Keratinocyte (primary cell): ENCODE measurements at regions not wholly inside any gene's neighbourhood (a gene's known extent, or its start where the extent isn't known, plus 50 kb on each side); places are given as distances from the start of the nearest gene placed in this dataset.

ENCODE experiments used
- DNase-seq: peaks from one replicate; pipeline ENCODE4 v3.0.0-alpha.2; 2011; ENCODE audit warnings: low read depth, missing footprints, low spot score
- FAIRE-seq: peaks from 2 replicates; lab custom pipeline; 2011; peaks lifted over from hg19 to GRCh38; lab: Jason Lieb, UNC
- H2AFZ ChIP-seq: 2 replicates; pipeline ENCODE4 v1.6.0; 2012; ENCODE audit warnings: low read length, control low read depth, inconsistent platforms; ENCODE audit not compliant: control insufficient read depth
- H3K27ac ChIP-seq: 2 replicates; pipeline ENCODE4 v1.5.1; 2011; ENCODE audit warnings: low read length; ENCODE audit not compliant: control insufficient read depth, insufficient read depth
- H3K27me3 ChIP-seq: 3 replicates; pipeline ENCODE4 v1.6.0; 2011; ENCODE audit warnings: low read length; ENCODE audit not compliant: control insufficient read depth, insufficient read depth; ENCODE audit errors: extremely low read depth
- H3K36me3 ChIP-seq, 2 experiments: 2 replicates in 1 of 2; 3 replicates in 1 of 2; pipeline ENCODE4 v1.5.1; 2011; ENCODE audit warnings: low read length in 2 of 2, mild to moderate bottlenecking in 1 of 2; ENCODE audit not compliant: control insufficient read depth in 2 of 2, insufficient read depth in 2 of 2; ENCODE audit errors: extremely low read depth in 1 of 2
- H3K4me1 ChIP-seq: 3 replicates; pipeline ENCODE4 v1.5.1; 2011; ENCODE audit warnings: low read length; ENCODE audit not compliant: control insufficient read depth, insufficient read depth; ENCODE audit errors: extremely low read depth
- H3K4me2 ChIP-seq: 3 replicates; pipeline ENCODE4 v1.6.0; 2011; ENCODE audit warnings: low read depth, low read length; ENCODE audit not compliant: control insufficient read depth, insufficient read depth; ENCODE audit errors: extremely low read depth
- H3K4me3 ChIP-seq, 3 experiments: fragments of 200-600 bp in 1 of 3; sonication (generic) in 1 of 3; 2 replicates in 2 of 3; 3 replicates in 1 of 3; pipeline ENCODE4 v1.5.1; 2011 to 2016; ENCODE audit warnings: low read length in 3 of 3, mild to moderate bottlenecking in 3 of 3, control low read depth in 2 of 3, inconsistent platforms in 1 of 3, low read depth in 1 of 3, mixed read lengths in 1 of 3, mixed run types in 1 of 3, moderate library complexity in 1 of 3; ENCODE audit not compliant: control insufficient read depth in 2 of 3, insufficient read depth in 2 of 3; ENCODE audit errors: extremely low read depth in 1 of 3
- H3K79me2 ChIP-seq: 2 replicates; pipeline ENCODE4 v1.6.0; 2012; ENCODE audit warnings: low read length; ENCODE audit not compliant: control insufficient read depth, insufficient read depth
- H3K9ac ChIP-seq: 3 replicates; pipeline ENCODE4 v1.6.0; 2011; ENCODE audit warnings: low read length; ENCODE audit not compliant: control insufficient read depth, insufficient read depth; ENCODE audit errors: extremely low read depth
- H3K9me1 ChIP-seq: 3 replicates; pipeline ENCODE4 v1.6.0; 2011; ENCODE audit warnings: low read length; ENCODE audit not compliant: control insufficient read depth, insufficient read depth; ENCODE audit errors: extremely low read depth
- H3K9me3 ChIP-seq: 2 replicates; pipeline ENCODE4 v1.5.1; 2012; ENCODE audit warnings: low read depth, low read length; ENCODE audit not compliant: control insufficient read depth
- H4K20me1 ChIP-seq: 3 replicates; pipeline ENCODE4 v1.6.0; 2011; ENCODE audit warnings: low read length; ENCODE audit not compliant: control insufficient read depth, insufficient read depth; ENCODE audit errors: extremely low read depth
- EZH2 ChIP-seq: IDR thresholded peaks from one replicate; pipeline ENCODE4 v1.6.1; 2012; ENCODE audit warnings: inconsistent platforms, mild to moderate bottlenecking, low read length, moderate library complexity
- dilution Hi-C: fragments of 300-500 bp; cut with MboI; formaldehyde crosslinking; loops from one replicate; pipeline ENCODE4 v1.7.0; 2020; ENCODE audit warnings: low sequenced_read_pairs; ENCODE audit not compliant: extremely low pct_ligation_motif_present
- TF ChIP-seq, protein P1 (sequence below), 3 experiments: IDR thresholded peaks in 1 of 3; conservative IDR thresholded peaks in 1 of 3; optimal IDR thresholded peaks in 1 of 3; 2 replicates in 2 of 3; 3 replicates in 1 of 3; pipeline versions ENCODE3 to v1.5.1; 2011; ENCODE audit warnings: low read length in 3 of 3, mild to moderate bottlenecking in 3 of 3, moderate library complexity in 2 of 3, control low read depth in 1 of 3, inconsistent platforms in 1 of 3; ENCODE audit not compliant: insufficient read depth in 2 of 3; ENCODE audit errors: extremely low read depth in 1 of 3

DNA sequence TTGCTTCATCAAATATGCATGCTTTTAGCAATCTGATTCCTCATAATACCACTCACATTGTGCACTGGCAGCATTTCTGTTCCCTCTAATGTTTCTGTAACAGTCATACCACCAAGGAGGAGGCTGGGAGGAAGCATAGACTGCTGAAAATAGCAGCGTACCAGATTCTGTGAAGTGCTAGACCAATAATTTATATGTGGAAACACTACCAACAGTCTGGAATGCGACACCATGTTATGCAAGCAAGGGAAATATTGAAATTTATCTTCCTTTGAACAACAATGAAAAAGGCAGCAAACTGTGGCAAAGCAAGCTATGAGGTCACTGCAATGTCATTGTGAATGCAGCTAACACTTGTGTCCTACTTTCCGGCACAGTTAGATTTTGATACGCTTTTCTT, 1388.0 kb downstream of the EFNB2 start:
- H3K9me1 ChIP-seq = no peaks in the 10 kb centered on the region
- no peak overlapping the region for H3K4me2 ChIP-seq
- no peaks in the 10 kb centered on the region for H3K9me3 ChIP-seq
- no peak for FAIRE-seq
- no peak overlapping the region for H3K27ac ChIP-seq
- H3K79me2 ChIP-seq = no peaks in the 10 kb centered on the region
- no peak overlapping the region for H2AFZ ChIP-seq
- no peaks in the 10 kb centered on the region for H3K27me3 ChIP-seq
- no peaks in the 10 kb centered on the region for H3K4me1 ChIP-seq
- no peak for DNase-seq
- H3K9ac ChIP-seq = no peak overlapping the region
- H3K36me3 ChIP-seq = no peaks in the 10 kb centered on the region
- H4K20me1 ChIP-seq = no peaks in the 10 kb centered on the region
- H3K4me3 ChIP-seq = no peak overlapping the region
- dilution Hi-C loops = no loop called here
- TF ChIP-seq, protein P1, sequence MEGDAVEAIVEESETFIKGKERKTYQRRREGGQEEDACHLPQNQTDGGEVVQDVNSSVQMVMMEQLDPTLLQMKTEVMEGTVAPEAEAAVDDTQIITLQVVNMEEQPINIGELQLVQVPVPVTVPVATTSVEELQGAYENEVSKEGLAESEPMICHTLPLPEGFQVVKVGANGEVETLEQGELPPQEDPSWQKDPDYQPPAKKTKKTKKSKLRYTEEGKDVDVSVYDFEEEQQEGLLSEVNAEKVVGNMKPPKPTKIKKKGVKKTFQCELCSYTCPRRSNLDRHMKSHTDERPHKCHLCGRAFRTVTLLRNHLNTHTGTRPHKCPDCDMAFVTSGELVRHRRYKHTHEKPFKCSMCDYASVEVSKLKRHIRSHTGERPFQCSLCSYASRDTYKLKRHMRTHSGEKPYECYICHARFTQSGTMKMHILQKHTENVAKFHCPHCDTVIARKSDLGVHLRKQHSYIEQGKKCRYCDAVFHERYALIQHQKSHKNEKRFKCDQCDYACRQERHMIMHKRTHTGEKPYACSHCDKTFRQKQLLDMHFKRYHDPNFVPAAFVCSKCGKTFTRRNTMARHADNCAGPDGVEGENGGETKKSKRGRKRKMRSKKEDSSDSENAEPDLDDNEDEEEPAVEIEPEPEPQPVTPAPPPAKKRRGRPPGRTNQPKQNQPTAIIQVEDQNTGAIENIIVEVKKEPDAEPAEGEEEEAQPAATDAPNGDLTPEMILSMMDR (optimal IDR thresholded peaks at IDR 0.05 in 1 of 3, IDR thresholded peaks at IDR 0.05 in 1 of 3, conservative IDR thresholded peaks at IDR 0.05 in 1 of 3; ENCODE audit: extremely low read depth in 1 of 3, insufficient read depth in 2 of 3, low read length in 3 of 3) = no peak
- no peak for TF ChIP-seq EZH2

- Histone ChIP-seq H3K4me1 (no peaks in the 10 kb centered on the region), H3K4me2 (no peak overlapping the region), H4K20me1 (no peaks in the 10 kb centered on the region), H3K9me1 (no peaks in the 10 kb centered on the region), H3K79me2 (no peaks in the 10 kb centered on the region), H3K27ac (no peak overlapping the region), H3K4me3 (no peak overlapping the region), H2AFZ (no peak overlapping the region), H3K9ac (no peak overlapping the region), H3K9me3 (no peaks in the 10 kb centered on the region), H3K36me3 (no peaks in the 10 kb centered on the region), H3K27me3 (no peaks in the 10 kb centered on the region)
- no peak for TF ChIP-seq EZH2
- TF ChIP-seq, protein P1 (optimal IDR thresholded peaks at IDR 0.05 in 1 of 3, IDR thresholded peaks at IDR 0.05 in 1 of 3, conservative IDR thresholded peaks at IDR 0.05 in 1 of 3; ENCODE audit: extremely low read depth in 1 of 3, insufficient read depth in 2 of 3, low read length in 3 of 3) = no peak
- FAIRE-seq (no peak), DNase-seq (no peak)
- dilution Hi-C loops = no loop called here
These were observed 1390.5 kb downstream of the EFNB2 start for GRCh38 chr13:105144936-105145335.
